Fibroblast of villous mesenchyme (primary cell): ENCODE measurements at regions not wholly inside any gene's neighbourhood (a gene's known extent, or its start where the extent isn't known, plus 50 kb on each side); places are given as distances from the start of the nearest gene placed in this dataset.
"Not testable (repeated sequence)": the region's sequence is repeated elsewhere in the genome, so short reads cannot be mapped to it uniquely, and the experiment has no call there.

Experiments used
- DNase-seq: peaks from one replicate; pipeline ENCODE4 v3.0.0-alpha.2; 2010; ENCODE audit warnings: low read depth
- H3K4me3 ChIP-seq: 2 replicates; pipeline ENCODE4 v1.5.1; 2011; ENCODE audit warnings: low read depth, mild to moderate bottlenecking, low read length
- TF ChIP-seq, protein P1 (sequence below): IDR thresholded peaks from 2 replicates; pipeline ENCODE4 v1.5.1; 2012; ENCODE audit warnings: low read depth, mild to moderate bottlenecking, low read length; ENCODE audit not compliant: insufficient read depth

GRCh38 chr6:82624251-82624650 is 260.6 kb downstream of the TPBG start:
- TF ChIP-seq, protein P1, sequence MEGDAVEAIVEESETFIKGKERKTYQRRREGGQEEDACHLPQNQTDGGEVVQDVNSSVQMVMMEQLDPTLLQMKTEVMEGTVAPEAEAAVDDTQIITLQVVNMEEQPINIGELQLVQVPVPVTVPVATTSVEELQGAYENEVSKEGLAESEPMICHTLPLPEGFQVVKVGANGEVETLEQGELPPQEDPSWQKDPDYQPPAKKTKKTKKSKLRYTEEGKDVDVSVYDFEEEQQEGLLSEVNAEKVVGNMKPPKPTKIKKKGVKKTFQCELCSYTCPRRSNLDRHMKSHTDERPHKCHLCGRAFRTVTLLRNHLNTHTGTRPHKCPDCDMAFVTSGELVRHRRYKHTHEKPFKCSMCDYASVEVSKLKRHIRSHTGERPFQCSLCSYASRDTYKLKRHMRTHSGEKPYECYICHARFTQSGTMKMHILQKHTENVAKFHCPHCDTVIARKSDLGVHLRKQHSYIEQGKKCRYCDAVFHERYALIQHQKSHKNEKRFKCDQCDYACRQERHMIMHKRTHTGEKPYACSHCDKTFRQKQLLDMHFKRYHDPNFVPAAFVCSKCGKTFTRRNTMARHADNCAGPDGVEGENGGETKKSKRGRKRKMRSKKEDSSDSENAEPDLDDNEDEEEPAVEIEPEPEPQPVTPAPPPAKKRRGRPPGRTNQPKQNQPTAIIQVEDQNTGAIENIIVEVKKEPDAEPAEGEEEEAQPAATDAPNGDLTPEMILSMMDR = no peak

GRCh38 chr6:82626946-82627345 is 263.3 kb downstream of the TPBG start:
- DNase-seq, H3K4me3 ChIP-seq: not testable (repeated sequence)

More at GRCh38 chr6:82624251-82624650, 260.6 kb downstream of the TPBG start:
- DNase-seq = no peak
- H3K4me3 ChIP-seq = no peak overlapping the region

DNA sequence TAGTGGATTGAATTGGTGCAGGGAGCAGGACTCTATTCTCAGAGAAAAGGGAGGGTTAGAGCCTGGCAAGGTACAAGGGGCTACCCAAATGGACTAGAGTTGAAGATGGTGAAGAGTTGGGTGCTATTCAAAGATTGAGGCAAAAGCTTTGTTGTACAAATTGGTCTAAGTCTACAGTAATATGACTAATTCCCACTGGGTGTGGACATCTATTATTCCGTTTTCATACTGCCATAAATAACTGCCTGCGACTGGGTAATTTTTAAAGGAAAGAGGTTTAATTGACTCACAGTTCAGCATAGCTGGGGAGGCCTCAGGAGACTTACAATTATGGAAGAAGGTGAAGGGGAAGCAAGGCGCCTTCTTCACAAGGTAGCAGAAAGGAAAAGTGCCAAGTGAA is 266.3 kb downstream of the TPBG start:
- no peak for DNase-seq
- H3K4me3 ChIP-seq = no peak overlapping the region
- TF ChIP-seq, protein P1 = no peak

- no peak for DNase-seq
- TF ChIP-seq, protein P1 = no peak
- H3K4me3 ChIP-seq = no peak overlapping the region
Measured at GRCh38 chr6:82641677-82642076, 278.1 kb downstream of the TPBG start.

GRCh38 chr6:82645536-82646230 is 282.1 kb downstream of the TPBG start:
- H3K4me3 ChIP-seq = no peak overlapping the region
- TF ChIP-seq, protein P1 = no peak
- no peak for DNase-seq

DNA sequence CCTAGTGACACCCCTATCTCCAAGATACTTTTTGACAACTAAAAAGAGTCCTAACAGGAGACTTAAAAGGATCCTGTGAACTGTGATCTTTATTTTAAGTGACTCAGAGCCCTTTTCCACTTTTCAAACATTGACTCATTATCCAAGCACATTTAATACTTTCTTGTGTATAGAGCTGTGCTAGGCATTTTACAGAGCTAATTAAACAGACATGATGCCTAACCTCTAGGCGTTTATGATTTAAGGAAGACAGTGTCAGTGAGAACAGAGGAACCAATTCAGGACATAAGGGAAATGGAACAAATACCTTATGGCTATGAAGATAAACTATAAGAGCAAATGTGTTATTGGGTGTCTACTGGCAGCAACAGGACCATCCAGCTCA is 282.6 kb downstream of the TPBG start:
- no peak for DNase-seq
- TF ChIP-seq, protein P1 = no peak
- H3K4me3 ChIP-seq = no peak overlapping the region

- TF ChIP-seq, protein P1 = no peak
- H3K4me3 ChIP-seq = no peak overlapping the region
- no peak for DNase-seq
Measured at GRCh38 chr6:82651845-82652335, 288.3 kb downstream of the TPBG start.
